Uterus (tissue), 3 donors: ENCODE measurements at regions not wholly inside any gene's neighbourhood (a gene's known extent, or its start where the extent isn't known, plus 50 kb on each side); places are given as distances from the start of the nearest gene placed in this dataset.

Experiments used
- DNase-seq, 2 donors: peaks; one replicate each; pipeline ENCODE4 v3.0.0-alpha.2; 2019 to 2020
- H3K27ac ChIP-seq, 2 donors: fragments of 200-600 bp; sonication (generic); 1 replicate in 1 of 2; 2 replicates in 1 of 2; pipeline ENCODE4 v1.5.1; 2016 to 2018
- H3K27me3 ChIP-seq, 2 donors: fragments of 200-600 bp; sonication (generic); one replicate each; pipeline ENCODE4 v1.5.1; 2018 to 2019; ENCODE audit warnings: control low read depth in 1 of 2
- H3K36me3 ChIP-seq, 2 donors: fragments of 200-600 bp; sonication (generic); one replicate each; pipeline ENCODE4 v1.5.1; 2019; ENCODE audit warnings: control low read depth in 1 of 2
- H3K4me1 ChIP-seq, 2 donors: fragments of 200-600 bp; sonication (generic); one replicate each; pipeline ENCODE4 v1.5.1; 2018 to 2019; ENCODE audit warnings: control low read depth in 1 of 2
- H3K4me3 ChIP-seq, 2 donors: fragments of 200-600 bp; sonication (generic); 1 replicate in 1 of 2; 2 replicates in 1 of 2; pipeline ENCODE4 v1.5.1; 2018 to 2019; ENCODE audit warnings: mild to moderate bottlenecking in 1 of 2
- H3K9me3 ChIP-seq, 2 donors: fragments of 200-600 bp; sonication (generic); one replicate each; pipeline ENCODE4 v1.5.1; 2019; ENCODE audit warnings: control low read depth in 1 of 2
- POLR2A ChIP-seq, 2 donors: fragments of 450-650 bp; IDR thresholded peaks; one replicate each; pipeline ENCODE4 v1.6.1; 2016; ENCODE audit warnings: antibody characterized with exemption in 2 of 2, mild to moderate bottlenecking in 1 of 2, moderate library complexity in 1 of 2
- intact Hi-C: fragments of 100-400 bp; cut with DNase I; formaldehyde crosslinking; loops from one replicate; pipeline ENCODE4 v1.15.1; 2023; ENCODE audit warnings: low total_unique reads
- TF ChIP-seq, protein P1 (sequence below), 4 experiments: fragments of 200-600 bp in 2 of 4; fragments of 450-650 bp in 2 of 4; sonication (generic) in 2 of 4; IDR thresholded peaks; one replicate each; pipeline ENCODE4 v1.5.1; 2016 to 2019; ENCODE audit warnings: antibody characterized with exemption in 4 of 4, mild to moderate bottlenecking in 2 of 4, moderate library complexity in 1 of 4
- donor health status: DM: yes; HTN: yes; CAD: no.

DNA sequence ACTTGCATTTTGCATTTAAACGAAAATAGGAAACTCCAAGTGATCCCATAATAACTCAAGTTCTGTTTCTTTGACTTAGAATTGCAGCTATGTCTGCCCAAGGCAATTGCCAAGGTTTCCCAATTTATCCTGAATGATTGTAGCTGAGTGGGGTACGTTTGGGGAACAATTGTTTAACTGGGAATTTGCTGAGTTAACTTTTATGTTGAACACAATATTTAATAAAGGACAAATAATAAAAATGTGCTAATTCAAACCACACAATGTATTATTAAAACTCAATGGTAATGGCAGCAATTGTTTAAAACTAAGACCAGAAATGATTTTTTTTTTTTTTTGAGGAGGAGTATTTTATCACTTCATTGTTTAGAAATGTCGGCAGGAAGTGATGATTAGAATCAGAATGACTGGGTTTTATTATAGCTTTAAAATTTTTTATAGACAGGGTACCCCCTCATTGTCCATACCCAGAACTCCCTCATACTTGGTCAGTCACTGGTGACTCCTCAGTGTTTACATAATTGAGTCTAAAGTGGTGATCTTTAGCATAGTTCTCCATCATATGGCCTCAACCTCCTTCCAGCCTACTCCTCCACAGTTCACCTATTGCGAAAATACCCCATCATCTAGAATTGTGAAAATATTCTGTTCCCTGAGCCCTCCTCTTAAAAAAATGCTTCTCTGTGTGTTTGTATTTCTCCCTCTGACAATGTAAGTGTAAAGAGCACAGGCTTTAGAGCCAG is 389.2 kb upstream of the CITED2 start:
- Histone ChIP-seq H3K9me3 (no peaks in the 10 kb centered on the region), H3K4me3 (no peak overlapping the region), H3K36me3 (no peaks in the 10 kb centered on the region), H3K4me1 (peaks cover 0 to 18% of the 10 kb centered on the region in 2 donors), H3K27me3 (no peaks in the 10 kb centered on the region), H3K27ac (peak overlapping the region; percentile 83 to 96)
- intact Hi-C loops = no loop called here
- no peak for DNase-seq
- TF ChIP-seq, protein P1, sequence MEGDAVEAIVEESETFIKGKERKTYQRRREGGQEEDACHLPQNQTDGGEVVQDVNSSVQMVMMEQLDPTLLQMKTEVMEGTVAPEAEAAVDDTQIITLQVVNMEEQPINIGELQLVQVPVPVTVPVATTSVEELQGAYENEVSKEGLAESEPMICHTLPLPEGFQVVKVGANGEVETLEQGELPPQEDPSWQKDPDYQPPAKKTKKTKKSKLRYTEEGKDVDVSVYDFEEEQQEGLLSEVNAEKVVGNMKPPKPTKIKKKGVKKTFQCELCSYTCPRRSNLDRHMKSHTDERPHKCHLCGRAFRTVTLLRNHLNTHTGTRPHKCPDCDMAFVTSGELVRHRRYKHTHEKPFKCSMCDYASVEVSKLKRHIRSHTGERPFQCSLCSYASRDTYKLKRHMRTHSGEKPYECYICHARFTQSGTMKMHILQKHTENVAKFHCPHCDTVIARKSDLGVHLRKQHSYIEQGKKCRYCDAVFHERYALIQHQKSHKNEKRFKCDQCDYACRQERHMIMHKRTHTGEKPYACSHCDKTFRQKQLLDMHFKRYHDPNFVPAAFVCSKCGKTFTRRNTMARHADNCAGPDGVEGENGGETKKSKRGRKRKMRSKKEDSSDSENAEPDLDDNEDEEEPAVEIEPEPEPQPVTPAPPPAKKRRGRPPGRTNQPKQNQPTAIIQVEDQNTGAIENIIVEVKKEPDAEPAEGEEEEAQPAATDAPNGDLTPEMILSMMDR (IDR thresholded peaks at IDR 0.05) = no peak
- no peak for TF ChIP-seq POLR2A (IDR thresholded peaks at IDR 0.05)

DNA sequence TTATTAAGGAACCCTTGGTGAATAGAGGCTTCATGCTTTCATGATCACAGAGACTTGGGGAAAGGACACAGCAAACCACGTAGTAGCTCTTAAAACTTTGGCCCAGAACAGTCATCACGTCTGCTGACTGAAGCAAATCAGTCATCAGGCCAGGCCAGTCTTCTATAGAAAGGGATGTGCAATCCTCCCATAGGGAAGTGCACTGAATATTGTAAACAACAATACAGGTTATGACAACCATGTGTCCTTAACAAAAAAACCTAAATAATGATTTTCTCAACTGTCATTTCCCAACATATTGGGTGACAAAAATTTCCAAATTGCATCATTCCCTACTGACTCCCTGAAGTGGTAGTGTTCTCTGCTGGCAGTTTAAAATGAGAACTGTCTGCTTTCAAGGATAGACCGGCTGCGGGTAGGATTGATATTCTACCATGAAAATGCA is 388.2 kb upstream of the CITED2 start:
- Histone ChIP-seq H3K27me3 (no peaks in the 10 kb centered on the region), H3K27ac (peak overlapping the region; percentile 83 to 96), H3K4me3 (no peak overlapping the region), H3K4me1 (peaks cover 0 to 18% of the 10 kb centered on the region in 2 donors), H3K36me3 (no peaks in the 10 kb centered on the region), H3K9me3 (no peaks in the 10 kb centered on the region)
- intact Hi-C loops = no loop called here
- no peak for DNase-seq
- TF ChIP-seq, protein P1 (IDR thresholded peaks at IDR 0.05) = no peak
- no peak for TF ChIP-seq POLR2A (IDR thresholded peaks at IDR 0.05)

DNA sequence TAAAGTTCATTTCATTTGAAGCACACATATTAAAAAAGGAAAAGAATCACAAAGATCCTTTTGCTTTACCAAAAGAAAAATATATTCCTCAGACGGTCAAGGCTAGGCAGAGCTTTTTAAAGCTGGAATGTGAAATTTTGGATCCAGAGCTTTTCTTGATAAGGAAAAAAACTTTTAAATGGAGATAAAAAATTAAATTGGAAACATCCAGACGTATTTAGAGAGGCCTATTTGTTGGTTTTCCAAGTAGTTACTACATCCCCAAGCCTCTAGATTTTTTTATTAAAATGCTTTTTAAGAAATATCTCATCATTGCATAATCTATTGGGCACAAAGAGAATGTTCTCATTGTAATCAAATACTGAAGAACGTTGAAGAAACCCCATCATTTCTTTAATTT is 385.7 kb upstream of the CITED2 start:
- H3K4me3 ChIP-seq = no peak overlapping the region
- intact Hi-C loops = no loop called here
- TF ChIP-seq, protein P1 (IDR thresholded peaks at IDR 0.05) = no peak
- no peak for TF ChIP-seq POLR2A (IDR thresholded peaks at IDR 0.05)
- peak overlapping the region; percentile 83 to 96 for H3K27ac ChIP-seq
- no peaks in the 10 kb centered on the region for H3K27me3 ChIP-seq
- no peak for DNase-seq
- H3K9me3 ChIP-seq = no peaks in the 10 kb centered on the region
- peaks cover 0 to 13% of the 10 kb centered on the region in 2 donors for H3K4me1 ChIP-seq
- no peaks in the 10 kb centered on the region for H3K36me3 ChIP-seq

DNA sequence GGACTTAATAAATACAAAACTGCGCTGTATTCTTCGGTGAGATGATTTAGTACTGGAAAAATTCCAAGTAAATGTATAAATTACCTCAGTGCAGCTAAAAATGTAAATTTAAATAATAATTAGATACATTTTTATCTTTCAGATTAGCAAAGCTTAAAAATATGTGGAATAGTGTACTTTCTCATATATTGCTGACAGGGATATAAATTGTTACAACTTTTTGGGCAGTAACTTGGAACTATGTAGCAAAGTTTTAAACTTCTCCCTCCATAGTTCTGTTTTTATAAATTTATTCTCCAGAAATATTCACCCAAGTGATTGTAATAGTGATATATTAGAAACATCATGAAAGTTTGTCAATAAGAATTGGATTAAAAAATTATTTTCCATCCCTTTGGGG is 384.6 kb upstream of the CITED2 start:
- no peaks in the 10 kb centered on the region for H3K36me3 ChIP-seq
- H3K9me3 ChIP-seq = no peaks in the 10 kb centered on the region
- H3K27me3 ChIP-seq = no peaks in the 10 kb centered on the region
- no peak overlapping the region for H3K4me3 ChIP-seq
- intact Hi-C loops = no loop called here
- DNase-seq = no peak
- H3K27ac ChIP-seq = peak overlapping the region; percentile 83 to 96
- TF ChIP-seq POLR2A (IDR thresholded peaks at IDR 0.05) = no peak
- TF ChIP-seq, protein P1 (IDR thresholded peaks at IDR 0.05) = no peak
- H3K4me1 ChIP-seq = peaks cover 0 to 11% of the 10 kb centered on the region in 2 donors

DNA sequence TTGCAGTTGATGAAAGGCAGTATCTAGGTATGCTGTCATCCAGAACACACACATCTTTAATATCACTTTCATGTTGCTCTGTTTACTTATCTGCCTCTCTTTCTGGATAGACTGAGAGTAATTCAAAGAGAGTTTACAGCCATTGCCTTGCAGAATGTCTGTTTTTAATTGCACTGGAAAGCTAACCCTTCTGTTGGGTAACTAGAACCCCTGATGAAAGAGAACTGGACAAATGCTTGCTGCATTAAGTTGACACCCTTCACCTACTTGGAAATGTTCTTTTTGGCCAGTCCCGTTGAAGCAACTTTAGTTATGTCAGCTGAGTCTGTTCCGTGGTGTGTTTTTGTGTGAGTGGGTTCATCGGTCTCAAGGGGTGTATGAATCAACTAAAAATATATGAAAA is 383.8 kb upstream of the CITED2 start:
- Histone ChIP-seq H3K27me3 (no peaks in the 10 kb centered on the region), H3K36me3 (no peaks in the 10 kb centered on the region), H3K27ac (peak overlapping the region; percentile 83 to 96), H3K4me3 (no peak overlapping the region), H3K9me3 (no peaks in the 10 kb centered on the region), H3K4me1 (peaks cover 0 to 11% of the 10 kb centered on the region in 2 donors)
- DNase-seq = peak in 1 of 2 donors; percentile 61
- TF ChIP-seq POLR2A (IDR thresholded peaks at IDR 0.05) = no peak
- TF ChIP-seq, protein P1 (IDR thresholded peaks at IDR 0.05) = no peak
- intact Hi-C loops = no loop called here
